HG03060 (cell line): ENCODE measurements at regions not wholly inside any gene's neighbourhood (a gene's known extent, or its start where the extent isn't known, plus 50 kb on each side); places are given as distances from the start of the nearest gene placed in this dataset.
"Not testable (repeated sequence)": the region's sequence is repeated elsewhere in the genome, so short reads cannot be mapped to it uniquely, and the experiment has no call there.

Source experiments
- ATAC-seq: cut with Tn5 transposase; IDR thresholded peaks from one replicate; pipeline ENCODE4 v1.9.1; 2021; ENCODE audit warnings: low read depth, moderate number of reproducible peaks; ENCODE audit not compliant: unreplicated experiment

DNA sequence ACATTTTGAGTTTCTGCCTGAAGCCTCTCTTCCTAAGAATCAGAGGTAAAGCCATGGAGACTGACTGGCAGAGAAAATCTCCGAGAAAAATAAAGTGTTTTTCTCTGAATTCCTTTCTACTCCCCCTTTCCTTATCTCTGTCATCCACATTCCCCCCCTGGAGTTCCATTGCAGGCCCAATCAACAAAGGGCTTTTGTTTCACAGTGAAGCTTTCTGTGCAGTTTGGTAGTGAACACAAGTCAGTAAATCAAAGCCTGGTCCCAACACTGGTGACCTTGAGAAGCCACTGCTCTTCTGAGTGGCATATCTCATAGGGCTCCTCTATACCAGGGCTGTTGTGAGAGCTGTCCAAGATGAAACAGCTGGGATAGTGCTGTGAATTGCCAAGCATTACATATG lies 228.4 kb downstream of the SEC16B start:
- ATAC-seq = no peak

DNA sequence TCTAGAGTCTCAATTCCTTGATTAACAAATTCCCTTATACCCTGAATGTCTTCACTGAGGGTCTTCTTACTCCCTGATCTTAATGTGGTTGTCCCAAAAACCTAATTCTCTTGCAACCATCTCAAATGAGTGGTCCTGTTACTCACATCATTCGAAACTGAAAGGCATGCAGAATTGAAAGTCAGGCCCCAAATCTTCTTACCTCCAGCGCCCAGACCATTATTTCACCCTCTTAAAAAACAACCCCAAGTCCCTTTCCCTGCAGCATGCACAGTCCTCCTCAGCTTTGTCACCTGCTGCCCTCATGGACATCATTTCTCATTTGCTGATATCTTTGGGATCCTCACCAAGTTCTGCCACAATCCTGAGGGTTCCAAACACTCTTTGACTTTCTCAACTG lies 230.1 kb downstream of the SEC16B start:
- no peak for ATAC-seq

DNA sequence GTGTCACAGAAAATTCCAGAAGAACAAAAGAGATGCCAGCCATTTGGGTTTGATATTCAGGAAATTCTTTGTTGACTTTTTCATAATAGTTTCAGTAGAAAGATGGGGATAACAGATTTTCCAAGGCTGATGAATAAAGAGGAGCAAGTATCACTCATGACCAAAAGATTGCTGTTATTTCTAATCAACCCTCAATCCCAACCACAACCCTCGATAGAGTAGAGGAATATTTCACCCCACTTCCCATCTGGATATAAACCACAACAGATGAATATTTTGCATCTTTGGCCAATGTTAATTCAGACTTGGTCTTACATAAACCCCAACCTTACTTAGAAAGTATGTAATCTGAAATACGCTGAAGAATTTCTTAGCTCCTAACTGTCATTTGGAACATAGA lies 232.4 kb downstream of the SEC16B start:
- ATAC-seq = no peak

DNA sequence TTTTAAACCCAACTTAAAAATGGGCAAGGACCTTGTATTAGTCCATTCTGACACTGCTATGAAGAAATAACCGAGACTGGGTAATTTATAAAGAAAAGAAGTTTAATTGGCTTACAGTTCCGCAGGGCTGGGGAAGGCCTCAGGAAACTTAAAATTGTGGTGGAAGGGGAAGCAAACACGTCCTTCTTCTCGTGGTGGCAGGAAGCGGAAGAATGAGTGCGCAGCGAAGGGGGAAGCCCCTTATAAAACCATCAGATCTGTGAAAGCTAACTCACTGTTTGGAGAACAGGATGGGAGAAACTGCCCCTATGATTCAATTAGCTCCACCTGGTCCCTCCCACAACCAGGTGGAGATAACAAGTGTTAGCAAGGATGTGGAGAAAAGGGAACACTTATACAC lies 237.7 kb downstream of the SEC16B start:
- no peak for ATAC-seq

DNA sequence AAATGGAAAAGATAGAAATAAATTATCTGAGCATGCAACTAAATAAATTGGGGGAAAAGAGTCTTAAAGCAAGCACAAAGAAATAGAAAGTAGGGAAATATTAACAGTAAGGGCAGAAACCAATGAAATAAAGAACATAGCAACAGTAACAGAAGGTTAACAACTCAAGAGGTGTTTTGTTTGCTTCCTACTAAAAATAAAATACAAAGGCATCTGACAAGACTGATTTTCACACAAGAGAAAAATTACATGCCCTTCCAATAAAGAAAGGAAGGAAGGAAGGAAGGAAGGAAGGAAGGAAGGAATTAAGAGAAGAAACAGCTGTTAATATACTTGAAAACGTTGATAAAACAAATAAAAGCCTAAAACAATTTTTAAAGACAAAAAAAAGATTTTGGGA lies 240.2 kb downstream of the SEC16B start:
- ATAC-seq = no peak

DNA sequence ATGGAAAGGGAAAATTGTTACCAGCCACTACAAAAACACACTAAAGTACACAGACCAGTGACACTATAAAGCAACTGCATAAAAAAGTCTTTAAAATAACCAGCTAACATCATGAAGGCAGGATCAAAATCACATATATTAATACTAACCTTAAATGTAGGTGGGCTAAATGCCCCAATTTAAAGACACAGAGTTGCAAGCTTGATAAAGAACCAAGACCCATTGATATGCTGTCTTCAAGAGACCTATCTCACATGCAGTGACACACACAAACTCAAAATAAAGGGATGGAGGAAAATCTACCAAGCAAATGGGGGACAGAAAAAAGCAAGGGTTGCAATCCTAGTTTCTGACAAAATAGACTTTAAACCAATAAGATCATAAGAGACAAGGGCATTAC lies 246.3 kb downstream of the SEC16B start:
- ATAC-seq = no peak

DNA sequence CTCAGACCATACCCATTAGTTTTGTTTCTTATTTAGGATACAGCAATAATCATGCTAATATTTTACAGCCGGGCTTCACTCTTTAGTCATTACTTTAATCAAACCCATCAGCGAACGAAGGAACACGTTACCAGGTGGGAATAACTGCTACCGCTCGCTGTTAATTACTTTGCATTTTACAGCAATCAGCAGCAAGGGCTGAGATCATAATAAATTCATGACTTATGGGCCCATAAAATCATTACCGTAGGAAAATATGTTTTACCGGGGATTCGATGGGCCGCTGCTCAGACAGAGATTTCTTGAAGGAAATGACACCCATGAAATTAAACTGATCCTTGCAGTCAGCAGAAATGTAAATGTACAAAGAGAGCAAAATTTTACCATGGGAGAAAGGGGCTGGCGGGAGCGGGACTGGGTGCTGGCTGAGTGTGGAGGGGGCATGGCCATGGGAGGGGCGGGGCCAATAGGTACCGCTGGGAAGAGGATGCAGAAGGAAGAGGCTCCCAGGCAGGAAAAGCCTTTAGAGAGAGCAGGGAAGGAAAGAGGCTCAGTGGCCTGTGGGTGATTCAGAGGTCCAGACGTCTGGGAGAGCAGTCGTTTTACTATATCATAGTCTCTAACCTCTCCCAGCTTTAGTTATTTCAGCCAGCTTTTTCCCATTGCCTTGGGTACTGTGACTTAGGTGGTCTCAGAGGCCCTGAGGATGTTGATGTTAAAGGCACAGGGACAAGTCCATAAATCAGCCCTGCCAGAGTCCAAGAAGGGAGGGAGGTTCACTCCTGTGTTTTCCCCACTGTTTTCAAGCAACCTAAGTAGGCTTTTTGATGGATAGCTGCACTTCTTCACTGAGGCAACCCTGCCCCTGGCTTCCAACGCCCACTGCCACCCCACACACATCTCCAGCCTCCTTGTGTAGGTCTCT lies 258.9 kb downstream of the SEC16B start:
- ATAC-seq = no peak

DNA sequence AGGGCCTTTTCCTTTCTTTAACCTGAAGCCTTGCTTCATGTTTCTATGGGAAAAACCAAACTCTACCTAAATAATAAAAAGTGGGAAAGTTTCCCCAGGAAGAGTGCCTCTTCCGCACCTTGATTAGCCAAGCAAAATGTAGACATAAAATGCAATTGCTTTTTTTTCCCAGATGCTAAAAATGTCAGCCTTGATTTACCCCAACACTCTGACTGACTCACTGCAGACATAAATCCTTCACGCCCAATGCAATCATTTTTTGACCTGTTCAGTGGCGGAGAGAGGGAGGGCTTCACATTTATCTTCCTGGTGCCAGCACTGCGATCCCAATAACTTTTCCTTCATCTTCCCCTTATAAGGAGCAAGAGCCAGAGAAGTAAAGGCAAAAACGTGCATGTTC lies 261.5 kb downstream of the SEC16B start:
- no peak for ATAC-seq

DNA sequence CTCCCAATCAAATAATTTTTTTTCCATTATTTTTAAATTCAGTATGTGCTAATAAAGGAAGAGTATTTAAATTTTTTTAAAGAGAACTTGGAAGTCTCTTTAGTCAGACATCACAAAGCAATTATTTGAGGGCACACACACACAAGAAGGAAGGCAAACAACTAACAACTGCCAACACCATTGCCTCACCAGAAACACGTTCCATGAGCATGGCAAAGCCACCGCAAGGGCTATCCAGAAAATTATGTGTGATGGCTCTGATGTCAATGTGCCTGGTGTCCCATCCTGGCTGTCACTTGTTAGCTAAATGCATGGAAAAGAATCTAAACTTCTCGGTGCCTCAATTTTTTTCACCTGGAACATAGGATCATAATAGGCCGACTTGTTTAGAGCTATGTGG lies 262.9 kb downstream of the SEC16B start:
- ATAC-seq = no peak

DNA sequence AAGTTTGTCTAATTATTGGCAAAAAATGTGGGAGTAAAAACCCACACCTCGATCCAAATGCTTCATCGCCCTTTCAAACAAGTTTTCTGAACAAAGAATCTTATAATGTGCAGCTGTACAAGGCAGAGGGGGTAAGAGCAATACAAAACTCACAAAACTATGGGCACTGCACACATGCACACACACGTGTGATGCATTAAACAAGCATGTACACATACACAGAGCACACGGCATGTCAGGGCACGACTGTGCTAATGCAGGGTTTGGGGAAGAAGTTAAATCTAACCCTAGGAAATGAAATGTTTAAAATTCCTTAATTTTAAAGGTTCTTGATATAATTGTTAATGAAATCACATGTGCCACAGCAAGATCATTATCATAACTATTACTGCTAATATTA lies 264.0 kb downstream of the SEC16B start:
- no peak for ATAC-seq

DNA sequence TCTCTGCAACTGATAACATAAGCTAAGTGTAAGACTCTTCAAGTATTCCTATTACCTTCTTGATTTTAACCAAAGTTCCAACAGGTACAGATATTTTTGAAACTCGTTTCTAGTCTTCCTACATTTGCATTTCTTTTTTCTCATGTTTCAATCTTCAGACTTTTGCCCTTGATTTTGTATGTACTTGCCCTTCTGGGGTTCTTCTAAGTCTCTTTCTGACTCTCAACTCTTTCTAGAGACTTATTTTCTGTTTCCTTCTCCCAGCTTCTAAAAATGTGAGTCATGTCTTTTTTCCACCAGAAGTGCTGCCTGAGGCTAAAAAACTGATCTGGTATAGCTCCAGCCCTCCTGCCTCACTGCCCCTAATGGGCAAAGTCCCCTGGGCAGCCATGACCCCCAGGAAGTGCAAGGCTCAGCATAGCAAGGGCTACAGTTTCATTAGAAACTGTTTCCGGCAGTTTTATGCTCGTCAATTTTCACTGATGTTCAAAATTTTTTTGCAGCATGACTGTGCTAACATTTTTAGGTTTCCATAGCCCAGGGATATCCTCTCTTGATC lies 265.9 kb downstream of the SEC16B start:
- no peak for ATAC-seq

DNA sequence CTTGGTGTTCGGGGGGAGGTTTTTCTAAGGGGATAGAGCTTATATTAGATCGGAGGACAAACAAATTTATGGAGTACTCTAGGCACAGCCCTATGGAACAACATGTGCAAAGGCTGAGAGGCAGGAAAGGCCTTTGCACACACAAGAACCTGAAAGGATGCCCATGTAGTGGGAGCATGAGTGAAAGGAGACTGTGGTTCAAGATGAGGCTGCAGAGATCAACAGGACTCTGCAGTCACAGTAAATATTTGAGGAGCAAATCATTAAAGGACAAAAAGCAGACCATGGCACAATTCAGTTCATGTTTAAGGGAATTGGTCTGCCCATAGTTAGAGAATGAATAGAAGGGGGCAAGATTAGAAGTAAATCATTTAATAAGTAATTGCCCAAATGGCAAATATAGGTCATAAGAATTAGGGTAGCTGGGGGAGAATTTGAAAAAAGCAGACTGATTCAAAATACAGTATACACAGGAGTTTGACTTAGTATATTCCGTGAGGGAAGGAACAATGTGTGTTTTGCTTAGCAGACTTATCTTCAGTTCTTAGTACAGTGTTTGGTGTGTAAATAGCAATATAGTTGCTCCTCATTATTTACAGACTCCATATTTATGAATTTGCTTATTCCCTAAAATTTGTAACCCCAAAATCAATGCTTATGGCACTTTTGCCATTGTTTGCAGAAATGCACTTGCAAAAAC lies 268.1 kb downstream of the SEC16B start:
- no peak for ATAC-seq

DNA sequence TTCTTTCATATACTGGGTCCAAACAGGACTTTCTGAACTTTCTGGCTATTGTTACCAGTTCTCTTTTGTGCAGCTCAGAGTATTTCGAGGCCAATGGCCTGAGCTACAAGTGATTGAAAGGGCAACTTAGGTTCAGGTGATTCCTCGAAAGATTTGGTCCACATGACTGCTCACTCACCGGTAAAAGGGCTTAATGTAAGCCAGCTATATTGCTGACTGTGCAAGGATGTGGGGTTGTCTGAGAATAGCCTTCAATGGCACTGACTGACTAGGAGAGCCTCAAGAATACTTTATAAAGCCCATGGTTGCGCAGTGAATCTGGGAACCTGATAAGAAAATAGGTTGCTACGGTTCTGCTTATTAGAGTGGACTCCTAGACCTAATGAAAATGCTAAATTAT lies 269.0 kb downstream of the SEC16B start:
- no peak for ATAC-seq

DNA sequence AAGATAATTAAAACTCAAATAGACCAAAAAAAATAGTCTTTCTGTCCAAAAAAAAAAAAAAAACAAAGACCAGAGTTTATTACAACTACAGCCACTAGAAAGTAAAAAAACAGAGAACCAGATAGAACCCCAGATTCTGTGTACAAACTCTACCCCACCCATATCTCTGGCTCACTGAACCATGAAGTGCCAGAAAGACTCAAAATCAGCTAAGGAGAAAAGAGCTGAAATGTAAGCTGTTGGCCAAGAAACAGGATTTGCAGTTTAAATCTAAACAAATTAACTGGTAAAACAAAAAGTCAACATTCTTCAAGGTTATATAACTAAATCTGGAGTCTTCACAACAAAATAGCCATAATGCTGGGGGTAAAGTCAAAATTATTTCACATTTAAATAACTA lies 278.9 kb downstream of the SEC16B start:
- ATAC-seq = no peak

DNA sequence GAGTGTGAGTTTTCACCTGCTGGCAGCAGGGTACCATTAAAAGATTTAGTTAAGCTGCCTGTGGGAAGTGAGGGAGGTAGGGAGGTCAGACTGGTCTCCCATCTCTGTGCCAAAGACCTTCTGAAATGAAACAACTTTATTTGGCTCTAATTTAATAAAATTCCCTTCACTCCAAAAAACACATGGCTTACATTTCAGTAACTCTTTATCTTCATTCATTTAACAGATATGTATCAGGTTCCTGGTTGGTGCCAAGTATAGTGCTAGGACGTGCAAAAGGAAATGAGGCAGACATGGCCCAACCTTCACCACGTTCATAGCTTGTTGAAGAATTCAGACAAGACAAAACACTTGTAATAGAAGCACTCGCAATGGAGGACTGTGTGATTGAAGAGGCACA lies 282.3 kb downstream of the SEC16B start:
- no peak for ATAC-seq

DNA sequence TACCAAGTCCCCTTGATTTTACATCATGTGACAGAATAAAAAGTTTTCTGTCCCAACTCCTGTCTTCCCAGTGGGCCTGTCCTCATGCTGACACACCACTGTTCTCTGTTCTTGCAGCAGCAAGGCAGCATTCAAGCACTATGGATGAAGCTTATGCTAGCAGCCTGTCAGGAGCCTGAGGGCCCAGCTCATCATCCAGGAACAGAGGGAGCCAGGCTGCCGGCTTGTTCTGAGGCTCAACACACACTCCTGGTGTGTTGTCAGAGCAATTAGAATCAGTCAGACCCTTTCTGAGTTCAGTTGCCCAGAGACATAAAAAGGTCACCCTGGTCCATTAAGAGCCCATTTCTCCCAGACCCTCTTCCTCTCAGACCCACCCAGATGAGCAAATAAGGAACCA lies 282.9 kb downstream of the SEC16B start:
- no peak for ATAC-seq

DNA sequence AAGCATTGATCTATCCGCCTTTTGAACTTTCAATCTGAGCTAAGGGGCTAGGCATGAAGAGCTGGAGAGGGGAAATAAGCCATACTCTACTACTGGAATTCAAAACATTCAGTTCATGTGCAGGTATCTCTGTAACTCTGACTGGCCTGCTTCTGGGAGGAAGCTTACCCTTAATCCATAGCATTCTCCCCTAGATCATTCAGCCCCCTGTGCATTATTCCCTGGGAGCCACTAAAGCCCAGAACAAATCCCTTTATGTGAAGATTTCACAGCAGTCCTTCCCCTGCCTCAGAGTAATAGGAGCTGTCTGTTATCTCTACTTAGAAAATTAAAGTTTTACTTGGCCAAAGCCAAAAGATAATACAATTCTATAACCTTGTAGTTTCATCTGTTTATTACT lies 300.7 kb downstream of the SEC16B start:
- ATAC-seq = no peak

DNA sequence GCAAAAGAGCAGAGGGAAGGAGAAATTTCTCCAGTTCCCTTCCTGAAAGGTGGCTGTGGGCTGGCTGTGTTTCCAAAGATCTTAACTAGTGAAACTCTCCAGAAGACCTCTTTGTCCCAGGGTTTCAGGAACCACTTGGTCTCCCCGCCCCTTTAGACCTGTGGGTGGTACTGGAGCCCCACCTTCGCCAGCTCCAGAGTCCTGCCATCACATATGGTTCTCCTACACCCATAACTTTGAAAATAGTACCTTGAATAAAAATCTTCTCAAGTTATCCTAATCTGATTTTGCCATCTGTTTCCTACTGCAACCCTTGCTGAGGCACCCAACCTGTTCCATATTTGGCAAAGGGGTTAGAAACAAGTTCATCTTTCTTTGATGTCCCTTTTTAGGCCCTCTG lies 303.9 kb downstream of the SEC16B start:
- no peak for ATAC-seq

DNA sequence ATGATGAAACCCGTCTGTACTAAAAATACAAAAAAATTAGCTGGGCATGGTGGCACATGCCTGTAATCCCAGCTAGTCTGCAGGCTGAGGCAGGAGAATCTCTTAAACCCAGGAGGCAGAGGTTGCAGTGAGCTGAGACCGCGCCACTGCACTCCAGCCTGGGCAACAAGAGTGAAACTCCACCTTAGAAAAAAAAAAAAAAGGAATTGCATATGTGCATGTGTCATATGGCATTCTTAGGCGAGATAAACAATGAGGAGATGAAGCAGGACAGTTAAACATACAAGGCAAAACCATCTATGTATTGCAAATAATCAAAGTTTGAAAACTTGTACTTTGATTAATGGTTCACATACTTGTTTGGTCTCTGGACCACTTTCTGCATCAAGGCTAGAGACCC lies 305.1 kb downstream of the SEC16B start:
- not testable (repeated sequence) for ATAC-seq

DNA sequence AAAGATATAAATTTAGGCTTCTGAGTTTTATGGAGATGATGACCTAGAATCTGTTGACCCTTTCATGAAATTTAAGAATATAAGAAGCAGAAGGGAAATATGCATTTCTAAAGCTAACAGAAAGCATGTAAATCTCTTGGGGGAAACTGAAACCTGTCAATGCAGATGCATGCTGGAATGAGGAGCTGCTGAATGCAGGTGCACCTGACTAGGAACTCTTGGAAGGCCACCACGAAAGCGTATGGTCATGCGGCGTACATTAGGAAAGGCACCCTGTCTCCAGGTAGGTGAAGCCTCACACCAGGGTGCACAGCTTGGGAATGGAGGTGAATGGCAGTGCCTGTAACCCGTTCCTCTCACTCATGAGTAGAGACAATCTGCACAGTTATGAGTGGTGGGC lies 309.7 kb downstream of the SEC16B start:
- no peak for ATAC-seq

DNA sequence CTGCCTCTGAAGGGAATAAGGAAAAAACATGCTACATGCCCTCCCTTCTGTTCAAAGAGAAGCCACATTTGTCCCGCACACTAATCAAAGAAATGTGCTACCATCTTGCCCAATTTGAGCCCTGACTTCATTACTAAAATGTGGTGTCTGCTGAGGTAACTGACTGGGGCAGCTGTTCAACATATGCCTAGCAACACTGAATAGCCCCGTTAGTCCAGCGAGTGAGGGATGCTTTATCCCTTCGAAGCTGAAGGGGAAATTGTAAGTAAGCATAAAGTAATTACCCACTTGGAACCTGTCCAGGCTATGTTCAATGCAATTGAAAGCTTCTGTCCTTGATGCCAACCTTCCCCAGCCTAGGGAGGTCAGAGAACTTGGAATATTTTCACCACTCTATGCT lies 310.6 kb downstream of the SEC16B start:
- no peak for ATAC-seq

DNA sequence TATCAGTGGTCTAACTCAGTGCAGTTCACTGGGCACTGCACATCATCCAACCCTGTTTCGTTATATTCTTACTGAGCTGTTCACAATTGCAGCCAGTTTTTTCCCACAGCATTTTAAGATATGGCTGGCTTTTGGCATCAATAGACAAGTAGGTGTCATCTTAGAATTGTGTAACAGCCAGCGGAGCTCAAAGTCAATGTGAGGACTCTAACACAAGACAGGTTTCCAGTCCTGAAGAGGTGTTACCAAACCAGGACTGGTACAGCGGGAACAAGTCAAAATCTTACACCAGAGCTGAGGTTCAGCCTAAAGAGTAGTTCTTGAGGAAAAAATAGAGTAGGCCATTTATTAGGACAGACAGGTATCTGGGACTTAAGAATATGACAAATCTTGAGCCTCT lies 313.3 kb downstream of the SEC16B start:
- no peak for ATAC-seq
